ENCODE measurements at regions not wholly inside any gene's neighbourhood (a gene's known extent, or its start where the extent isn't known, plus 50 kb on each side); places are given as distances from the start of the nearest gene placed in this dataset.

GRCh38 chr3:88410259-88410658 is 260.5 kb downstream of the C3orf38 start:
- TF ChIP-seq CTCF (IDR thresholded peaks at IDR 0.05; ENCODE audit: low read depth, low read length) (no peak), EZH2phosphoT487 (IDR thresholded peaks at IDR 0.05; ENCODE audit: low read depth) (no peak)

Measured in OCI-LY3 (cell line).